ENCODE measurements at regions not wholly inside any gene's neighbourhood (a gene's known extent, or its start where the extent isn't known, plus 50 kb on each side); places are given as distances from the start of the nearest gene placed in this dataset.

DNA sequence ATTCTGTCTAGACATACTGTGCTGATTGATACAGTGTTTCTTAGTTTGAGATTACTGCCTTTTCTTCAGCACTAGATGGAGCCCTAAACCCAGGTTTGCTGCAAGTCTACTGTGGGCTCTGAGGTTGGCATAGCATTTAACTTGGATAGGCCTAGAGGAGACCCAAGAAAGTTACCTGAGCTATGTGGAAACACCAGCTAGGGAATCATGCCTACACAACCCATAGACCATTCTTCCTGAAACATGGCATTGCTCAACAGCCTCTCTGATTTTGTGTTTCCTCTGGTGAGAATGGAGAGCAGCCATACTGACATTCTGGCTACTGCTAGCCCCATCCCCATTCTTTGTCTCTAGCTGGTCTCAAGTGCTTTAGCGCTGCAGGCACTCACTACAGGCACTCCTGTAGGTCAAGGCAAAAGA, 287.7 kb upstream of the PCDH18 start:
- Histone ChIP-seq H3K18ac (ENCODE audit: low read length) (no peak overlapping the region), H3K36me3 (replicated peaks in 1 of 2; ENCODE audit: control insufficient read depth in 2 of 2, insufficient read depth in 2 of 2, low read length in 2 of 2) (no peaks in the 10 kb centered on the region), H2AK5ac (ENCODE audit: low read depth, low read length) (no peak overlapping the region), H3K9ac (ENCODE audit: low read depth, low read length, poor library complexity) (no peak overlapping the region), H4K91ac (ENCODE audit: low read depth, low read length, poor library complexity) (no peak overlapping the region), H2BK120ac (ENCODE audit: low read depth, low read length) (no peak overlapping the region), H3K79me1 (ENCODE audit: low read depth, low read length) (no peaks in the 10 kb centered on the region), H3K27ac (replicated peaks; ENCODE audit: low read length) (no peak overlapping the region), H2BK12ac (ENCODE audit: low read length) (no peak overlapping the region), H2AFZ (ENCODE audit: low read length) (peak overlapping the region; percentile 64), H4K8ac (ENCODE audit: low read depth, low read length) (no peak overlapping the region), H2BK15ac (ENCODE audit: low read length) (no peak overlapping the region), H3K4me3 (ENCODE audit: low read length in 2 of 2) (no peak overlapping the region), H3K4me1 (ENCODE audit: control insufficient read depth in 2 of 2, insufficient read depth in 1 of 2, low read depth in 1 of 2, low read length in 2 of 2) (no peaks in the 10 kb centered on the region), H3K27me3 (ENCODE audit: control insufficient read depth in 3 of 3, insufficient read depth in 3 of 3, low read depth in 1 of 3, low read length in 3 of 3) (no peaks in the 10 kb centered on the region), H3K23ac (ENCODE audit: low read depth, low read length, poor library complexity) (no peak overlapping the region), H2BK5ac (ENCODE audit: low read length) (no peak overlapping the region), H3K9me3 (replicated peaks in 1 of 2; ENCODE audit: control insufficient read depth in 2 of 2, insufficient read depth in 1 of 2, low read depth in 1 of 2, low read length in 2 of 2) (peaks cover 0 to 5% of the 10 kb centered on the region in 2 donors), H3K14ac (ENCODE audit: low read length) (no peak overlapping the region), H3K4ac (ENCODE audit: low read length) (no peak overlapping the region), H3K4me2 (ENCODE audit: insufficient read depth, low read length, poor library complexity, severe bottlenecking) (no peak overlapping the region)
- WGBS, 2 donors (ENCODE audit: extremely low coverage in 2 of 2, insufficient read length in 2 of 2, insufficient replicate concordance in 1 of 2): no CpG with 5 or more reads among the region's 1 CpG
- peak; percentile 20 for DNase-seq (ENCODE audit: low spot score)

DNA sequence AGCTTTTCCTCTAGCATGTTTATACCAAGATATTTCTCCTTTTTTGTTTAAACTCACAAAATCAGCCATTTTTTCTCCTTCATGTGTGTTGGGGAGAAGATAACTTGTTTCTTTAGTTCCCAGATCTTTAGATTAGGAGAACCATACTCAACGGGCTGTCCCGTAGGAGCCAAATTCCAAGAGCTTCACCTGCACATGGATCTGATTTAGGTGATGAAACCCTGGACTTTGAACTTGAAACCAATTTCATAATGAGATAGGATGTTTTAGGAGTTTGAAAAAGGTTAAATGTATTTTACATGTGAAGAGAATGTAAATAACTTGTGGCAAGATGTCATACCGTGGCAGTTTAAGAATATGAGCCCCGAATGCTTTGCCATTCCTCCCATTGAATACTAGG, 280.0 kb upstream of the PCDH18 start:
- Histone ChIP-seq H3K27ac (replicated peaks; ENCODE audit: low read length) (no peak overlapping the region), H2AFZ (ENCODE audit: low read length) (peak overlapping the region; percentile 30), H4K91ac (ENCODE audit: low read depth, low read length, poor library complexity) (no peak overlapping the region), H3K4me1 (ENCODE audit: control insufficient read depth in 2 of 2, insufficient read depth in 1 of 2, low read depth in 1 of 2, low read length in 2 of 2) (no peaks in the 10 kb centered on the region), H2BK15ac (ENCODE audit: low read length) (no peak overlapping the region), H2BK120ac (ENCODE audit: low read depth, low read length) (no peak overlapping the region), H2AK5ac (ENCODE audit: low read depth, low read length) (no peak overlapping the region), H3K27me3 (ENCODE audit: control insufficient read depth in 3 of 3, insufficient read depth in 3 of 3, low read depth in 1 of 3, low read length in 3 of 3) (no peaks in the 10 kb centered on the region), H2BK12ac (ENCODE audit: low read length) (no peak overlapping the region), H3K18ac (ENCODE audit: low read length) (no peak overlapping the region), H3K79me1 (ENCODE audit: low read depth, low read length) (no peaks in the 10 kb centered on the region), H3K9me3 (replicated peaks in 1 of 2; ENCODE audit: control insufficient read depth in 2 of 2, insufficient read depth in 1 of 2, low read depth in 1 of 2, low read length in 2 of 2) (peaks cover 0 to 3% of the 10 kb centered on the region in 2 donors), H3K9ac (ENCODE audit: low read depth, low read length, poor library complexity) (no peak overlapping the region), H3K4me2 (ENCODE audit: insufficient read depth, low read length, poor library complexity, severe bottlenecking) (no peak overlapping the region), H3K14ac (ENCODE audit: low read length) (no peak overlapping the region), H4K8ac (ENCODE audit: low read depth, low read length) (no peak overlapping the region), H3K4me3 (ENCODE audit: low read length in 2 of 2) (no peak overlapping the region), H3K4ac (ENCODE audit: low read length) (no peak overlapping the region), H2BK5ac (ENCODE audit: low read length) (no peak overlapping the region), H3K23ac (ENCODE audit: low read depth, low read length, poor library complexity) (no peak overlapping the region), H3K36me3 (replicated peaks in 1 of 2; ENCODE audit: control insufficient read depth in 2 of 2, insufficient read depth in 2 of 2, low read length in 2 of 2) (no peaks in the 10 kb centered on the region)
- no CpG with 5 or more reads among the region's 4 CpGs for WGBS, 2 donors (ENCODE audit: extremely low coverage in 2 of 2, insufficient read length in 2 of 2, insufficient replicate concordance in 1 of 2)
- DNase-seq (ENCODE audit: low spot score): no peak

DNA sequence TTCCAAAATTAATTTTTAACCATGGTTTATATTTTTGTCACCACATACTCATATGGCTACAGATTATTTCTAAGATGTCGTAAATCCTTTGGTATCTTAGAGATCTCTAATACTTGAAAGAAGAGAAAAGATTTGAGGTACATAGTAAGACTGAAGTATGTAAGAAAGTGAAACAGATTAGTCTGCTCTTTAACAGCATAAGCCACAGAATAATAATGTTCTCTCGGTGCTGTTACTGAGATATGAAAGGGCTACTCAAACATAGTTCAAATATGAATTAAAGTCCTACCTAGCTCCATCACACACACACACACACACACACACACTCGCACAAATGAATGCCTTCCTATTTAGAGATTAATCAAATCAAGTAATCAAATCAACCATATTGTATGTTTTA, 274.1 kb upstream of the PCDH18 start:
- DNase-seq (ENCODE audit: low spot score): no peak
- Histone ChIP-seq H3K18ac (ENCODE audit: low read length) (no peak overlapping the region), H3K4me2 (ENCODE audit: insufficient read depth, low read length, poor library complexity, severe bottlenecking) (no peak overlapping the region), H2BK120ac (ENCODE audit: low read depth, low read length) (no peak overlapping the region), H3K14ac (ENCODE audit: low read length) (no peak overlapping the region), H3K79me1 (ENCODE audit: low read depth, low read length) (no peaks in the 10 kb centered on the region), H3K4me3 (ENCODE audit: low read length in 2 of 2) (no peak overlapping the region), H2AFZ (ENCODE audit: low read length) (peak overlapping the region; percentile 13), H3K23ac (ENCODE audit: low read depth, low read length, poor library complexity) (no peak overlapping the region), H3K27ac (replicated peaks; ENCODE audit: low read length) (no peak overlapping the region), H2BK12ac (ENCODE audit: low read length) (no peak overlapping the region), H3K4ac (ENCODE audit: low read length) (no peak overlapping the region), H2AK5ac (ENCODE audit: low read depth, low read length) (no peak overlapping the region), H3K4me1 (ENCODE audit: control insufficient read depth in 2 of 2, insufficient read depth in 1 of 2, low read depth in 1 of 2, low read length in 2 of 2) (no peaks in the 10 kb centered on the region), H4K91ac (ENCODE audit: low read depth, low read length, poor library complexity) (no peak overlapping the region), H3K36me3 (replicated peaks in 1 of 2; ENCODE audit: control insufficient read depth in 2 of 2, insufficient read depth in 2 of 2, low read length in 2 of 2) (no peaks in the 10 kb centered on the region), H3K27me3 (ENCODE audit: control insufficient read depth in 3 of 3, insufficient read depth in 3 of 3, low read depth in 1 of 3, low read length in 3 of 3) (no peaks in the 10 kb centered on the region), H4K8ac (ENCODE audit: low read depth, low read length) (no peak overlapping the region), H2BK5ac (ENCODE audit: low read length) (no peak overlapping the region), H2BK15ac (ENCODE audit: low read length) (no peak overlapping the region), H3K9ac (ENCODE audit: low read depth, low read length, poor library complexity) (no peak overlapping the region), H3K9me3 (replicated peaks in 1 of 2; ENCODE audit: control insufficient read depth in 2 of 2, insufficient read depth in 1 of 2, low read depth in 1 of 2, low read length in 2 of 2) (no peaks in the 10 kb centered on the region)
- WGBS, 2 donors (ENCODE audit: extremely low coverage in 2 of 2, insufficient read length in 2 of 2, insufficient replicate concordance in 1 of 2): no CpG with 5 or more reads among the region's 3 CpGs

DNA sequence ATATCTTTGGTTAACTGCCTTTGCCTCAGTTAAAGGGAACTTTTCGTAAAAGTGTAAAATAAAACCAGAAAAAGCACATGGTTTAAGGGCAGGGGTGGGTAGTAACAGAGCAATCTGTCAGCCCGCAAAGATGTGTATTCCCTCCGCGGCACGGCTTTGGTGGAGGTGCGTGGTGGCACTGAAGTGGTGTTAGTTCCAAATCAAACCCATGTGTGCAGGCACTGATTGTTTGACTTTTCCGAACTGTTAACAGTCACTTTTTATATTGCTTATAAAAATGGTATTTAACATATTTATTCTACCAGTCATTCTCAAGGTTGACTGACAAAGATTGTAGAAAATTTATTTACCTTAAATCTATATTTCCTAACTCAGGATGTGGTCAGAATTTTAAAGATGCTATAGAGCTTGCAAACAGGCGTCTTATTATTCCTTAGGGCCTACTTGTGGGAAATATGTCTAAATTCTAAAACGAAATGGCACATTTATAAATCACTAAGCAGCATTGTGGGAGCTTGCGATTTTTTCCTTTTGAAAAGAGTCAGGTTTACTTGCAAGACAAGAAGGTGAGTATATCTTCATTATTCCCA, 272.7 kb upstream of the PCDH18 start:
- no peaks in the 10 kb centered on the region for H3K79me1 ChIP-seq (ENCODE audit: low read depth, low read length)
- H3K23ac ChIP-seq (ENCODE audit: low read depth, low read length, poor library complexity): no peak overlapping the region
- no peak overlapping the region for H3K4ac ChIP-seq (ENCODE audit: low read length)
- no peak overlapping the region for H2AFZ ChIP-seq (ENCODE audit: low read length)
- H2BK120ac ChIP-seq (ENCODE audit: low read depth, low read length): no peak overlapping the region
- H3K36me3 ChIP-seq (replicated peaks in 1 of 2; ENCODE audit: control insufficient read depth in 2 of 2, insufficient read depth in 2 of 2, low read length in 2 of 2): no peaks in the 10 kb centered on the region
- H2BK5ac ChIP-seq (ENCODE audit: low read length): no peak overlapping the region
- H3K27ac ChIP-seq (replicated peaks; ENCODE audit: low read length): no peak overlapping the region
- H3K9me3 ChIP-seq (replicated peaks in 1 of 2; ENCODE audit: control insufficient read depth in 2 of 2, insufficient read depth in 1 of 2, low read depth in 1 of 2, low read length in 2 of 2): no peaks in the 10 kb centered on the region
- no peak overlapping the region for H2BK12ac ChIP-seq (ENCODE audit: low read length)
- no peak overlapping the region for H3K4me3 ChIP-seq (ENCODE audit: low read length in 2 of 2)
- H4K91ac ChIP-seq (ENCODE audit: low read depth, low read length, poor library complexity): no peak overlapping the region
- H3K14ac ChIP-seq (ENCODE audit: low read length): no peak overlapping the region
- no peak overlapping the region for H2BK15ac ChIP-seq (ENCODE audit: low read length)
- no peaks in the 10 kb centered on the region for H3K4me1 ChIP-seq (ENCODE audit: control insufficient read depth in 2 of 2, insufficient read depth in 1 of 2, low read depth in 1 of 2, low read length in 2 of 2)
- no peak overlapping the region for H3K9ac ChIP-seq (ENCODE audit: low read depth, low read length, poor library complexity)
- no peak overlapping the region for H3K18ac ChIP-seq (ENCODE audit: low read length)
- no CpG with 5 or more reads among the region's 10 CpGs for WGBS, 2 donors (ENCODE audit: extremely low coverage in 2 of 2, insufficient read length in 2 of 2, insufficient replicate concordance in 1 of 2)
- H2AK5ac ChIP-seq (ENCODE audit: low read depth, low read length): no peak overlapping the region
- H4K8ac ChIP-seq (ENCODE audit: low read depth, low read length): no peak overlapping the region
- DNase-seq (ENCODE audit: low spot score): no peak
- no peaks in the 10 kb centered on the region for H3K27me3 ChIP-seq (ENCODE audit: control insufficient read depth in 3 of 3, insufficient read depth in 3 of 3, low read depth in 1 of 3, low read length in 3 of 3)
- no peak overlapping the region for H3K4me2 ChIP-seq (ENCODE audit: insufficient read depth, low read length, poor library complexity, severe bottlenecking)

Data from neuronal stem cell (in vitro differentiated cells).